ENCODE measurements at regions not wholly inside any gene's neighbourhood (a gene's known extent, or its start where the extent isn't known, plus 50 kb on each side); places are given as distances from the start of the nearest gene placed in this dataset.
"Not testable (repeated sequence)": the region's sequence is repeated elsewhere in the genome, so short reads cannot be mapped to it uniquely, and the experiment has no call there.

DNA sequence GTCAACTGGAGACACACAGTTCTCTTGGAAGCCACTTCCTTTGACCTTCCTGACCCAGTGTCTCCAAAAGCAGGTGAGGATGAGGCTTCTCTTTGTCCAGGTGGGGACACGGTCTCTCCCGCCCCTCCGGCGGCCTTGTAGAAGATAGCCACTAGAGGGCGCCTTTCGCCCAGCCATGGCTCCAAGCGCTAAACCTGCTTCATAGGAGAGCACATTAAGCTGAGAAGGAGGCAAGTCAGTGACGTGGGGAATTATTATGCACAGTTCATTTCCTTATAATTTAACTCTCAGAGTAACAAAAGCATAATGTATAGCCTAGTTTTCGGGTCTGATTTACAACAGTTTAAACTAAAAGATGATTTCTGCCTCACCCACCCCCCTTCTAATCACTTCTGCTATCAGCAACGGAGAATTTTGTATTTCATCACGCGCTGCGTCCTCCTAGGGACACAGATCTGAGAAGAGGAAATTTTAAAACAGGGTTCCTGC lies 208.7 kb downstream of the ICOS start:
- DNase-seq = peak; percentile 77

DNA sequence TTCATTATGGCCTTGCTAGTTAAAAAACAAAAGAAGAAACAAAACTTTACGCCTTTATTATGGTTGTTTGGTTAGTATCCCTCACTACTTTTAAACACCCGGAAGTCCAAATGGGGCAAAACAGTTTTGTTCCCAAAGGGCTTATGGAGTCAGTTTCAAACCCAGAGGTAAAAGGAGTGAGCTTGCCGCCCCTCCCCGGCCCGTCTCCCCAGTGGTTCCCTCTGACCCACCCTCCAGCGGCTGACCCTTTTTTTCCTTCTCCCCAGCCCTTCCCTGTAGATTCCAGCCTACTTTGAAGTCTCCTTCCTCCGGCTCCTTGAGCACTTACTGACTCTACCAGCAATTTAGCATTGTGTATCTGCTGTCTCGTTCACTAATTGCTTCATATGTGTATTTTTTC lies 209.2 kb downstream of the ICOS start:
- DNase-seq = peak; percentile 2

DNA sequence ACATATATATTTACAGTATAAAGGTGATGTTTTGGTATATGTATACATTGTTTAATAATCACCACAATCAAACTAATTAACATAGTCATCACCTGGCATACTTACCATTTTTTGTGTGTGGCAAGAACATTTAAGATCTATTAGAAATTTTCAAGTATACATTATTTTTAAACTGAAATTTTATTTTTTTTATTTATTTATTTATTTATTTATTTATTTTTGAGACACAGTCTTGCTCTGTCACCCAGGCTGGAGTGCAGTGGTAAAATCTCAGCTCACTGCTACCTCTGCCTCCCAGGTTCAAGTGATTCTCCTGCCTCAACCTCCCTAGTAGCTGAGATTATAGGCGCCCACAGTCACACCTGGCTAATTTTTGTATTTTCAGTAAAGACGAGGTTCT lies 210.5 kb downstream of the ICOS start:
- not testable (repeated sequence) for DNase-seq

DNA sequence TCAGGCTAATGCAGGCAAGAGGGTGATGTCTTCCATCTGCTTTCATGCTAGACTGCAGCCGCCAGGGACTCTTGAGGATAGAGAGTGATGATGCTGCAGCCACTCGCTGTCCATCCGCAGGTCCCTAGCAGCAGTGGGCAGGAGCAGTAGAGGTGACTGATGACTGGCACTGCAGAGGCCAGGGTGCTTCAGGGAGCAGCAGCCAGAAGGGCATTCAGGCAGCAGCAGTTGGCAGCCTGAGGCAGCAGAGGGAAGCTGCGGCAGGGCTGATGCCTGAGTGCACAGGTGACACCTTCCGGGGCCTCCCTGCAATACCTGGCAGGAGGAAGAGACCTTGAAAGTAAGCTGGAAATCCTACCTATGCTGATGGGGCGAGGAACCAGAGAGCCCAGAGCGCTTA lies 214.2 kb downstream of the ICOS start:
- no peak for DNase-seq

DNA sequence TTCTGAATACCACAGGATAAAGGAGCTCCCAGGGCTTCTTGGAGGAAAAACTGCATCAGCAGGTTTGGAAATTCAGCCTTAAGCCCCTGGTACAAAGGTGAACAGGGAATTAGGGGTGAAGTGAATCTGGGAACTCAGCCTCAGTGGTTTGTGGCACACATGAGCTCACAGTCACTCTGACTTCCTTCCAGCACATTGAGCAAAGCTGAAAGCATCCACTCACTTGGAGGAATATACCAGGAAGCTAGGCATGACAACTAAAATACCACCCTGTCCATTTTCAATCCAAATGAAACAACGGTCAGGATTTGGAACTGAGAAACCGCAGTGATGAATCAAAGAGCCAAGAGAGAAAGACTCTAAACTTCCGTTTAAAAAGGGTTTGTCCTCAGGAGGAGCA lies 216.1 kb downstream of the ICOS start:
- DNase-seq = no peak

DNA sequence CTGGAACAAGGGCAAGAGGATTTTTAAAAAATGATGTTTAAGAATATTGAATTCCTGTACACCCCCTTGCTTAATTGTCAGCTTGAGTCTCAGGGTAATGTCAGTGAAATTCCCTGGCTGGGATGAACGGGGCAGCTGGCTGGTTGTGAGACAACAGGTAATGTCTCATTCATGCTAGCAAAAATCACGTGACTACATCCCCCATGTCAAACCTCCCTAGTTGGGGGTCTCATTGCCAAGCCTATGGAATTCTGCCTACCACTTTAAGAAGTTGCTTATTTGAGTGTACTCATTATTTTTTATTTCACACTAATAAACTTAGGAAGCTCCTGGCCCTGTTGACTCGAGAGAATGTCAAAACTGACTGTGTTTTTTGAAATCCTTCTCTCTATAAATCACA lies 218.3 kb downstream of the ICOS start:
- DNase-seq = no peak

GRCh38 chr2:204156456-204156855 lies 219.9 kb downstream of the ICOS start:
- DNase-seq = no peak

GRCh38 chr2:204157684-204158083 lies 221.1 kb downstream of the ICOS start:
- no peak for DNase-seq

GRCh38 chr2:204159526-204159925 lies 223.0 kb downstream of the ICOS start:
- DNase-seq = no peak

DNA sequence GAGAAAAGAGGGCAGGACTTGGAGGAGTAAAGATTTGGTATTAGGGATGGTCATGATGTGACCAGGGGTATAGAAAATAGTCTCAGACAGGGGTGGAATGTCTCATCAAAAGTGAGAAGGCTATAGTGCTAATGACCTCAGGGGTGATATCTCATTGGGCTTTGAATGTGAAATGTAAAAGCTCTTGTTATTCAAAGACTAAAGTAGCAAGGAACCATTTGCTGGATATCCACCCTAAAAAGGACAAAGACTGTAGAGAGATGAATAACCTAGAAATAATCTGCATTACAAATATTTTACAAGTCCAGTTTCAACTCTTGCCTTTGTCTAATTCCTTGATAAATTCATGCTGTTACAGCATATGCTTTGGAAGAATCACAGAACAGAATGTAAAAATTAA lies 224.4 kb downstream of the ICOS start:
- no peak for DNase-seq

- no peak for DNase-seq
Observed at GRCh38 chr2:204161886-204162285, 225.3 kb downstream of the ICOS start.

GRCh38 chr2:204166961-204167360 lies 230.4 kb downstream of the ICOS start:
- DNase-seq = no peak

- DNase-seq = not testable (repeated sequence)
Observed at GRCh38 chr2:204167670-204168069, 231.1 kb downstream of the ICOS start.

DNA sequence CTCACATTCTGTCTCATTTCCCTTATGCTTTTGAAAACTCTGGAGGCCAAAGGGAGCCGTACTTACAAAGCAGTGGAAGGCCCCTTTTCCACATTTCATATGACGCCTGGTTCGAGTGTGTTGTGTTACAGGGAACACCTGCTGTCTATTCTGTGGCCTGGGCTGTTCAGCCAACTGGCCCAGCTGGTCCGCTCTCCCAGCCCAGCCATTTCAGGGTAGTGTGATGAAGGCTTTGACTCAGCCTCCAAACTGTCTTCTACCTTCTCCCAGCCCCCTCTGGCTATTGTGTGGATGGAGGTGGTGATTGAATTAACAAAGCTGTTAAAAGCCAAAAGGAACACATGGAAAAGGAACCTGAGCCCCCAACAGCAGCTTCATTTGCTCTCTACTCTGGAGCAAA lies 233.8 kb downstream of the ICOS start:
- peak; percentile 18 for DNase-seq

DNA sequence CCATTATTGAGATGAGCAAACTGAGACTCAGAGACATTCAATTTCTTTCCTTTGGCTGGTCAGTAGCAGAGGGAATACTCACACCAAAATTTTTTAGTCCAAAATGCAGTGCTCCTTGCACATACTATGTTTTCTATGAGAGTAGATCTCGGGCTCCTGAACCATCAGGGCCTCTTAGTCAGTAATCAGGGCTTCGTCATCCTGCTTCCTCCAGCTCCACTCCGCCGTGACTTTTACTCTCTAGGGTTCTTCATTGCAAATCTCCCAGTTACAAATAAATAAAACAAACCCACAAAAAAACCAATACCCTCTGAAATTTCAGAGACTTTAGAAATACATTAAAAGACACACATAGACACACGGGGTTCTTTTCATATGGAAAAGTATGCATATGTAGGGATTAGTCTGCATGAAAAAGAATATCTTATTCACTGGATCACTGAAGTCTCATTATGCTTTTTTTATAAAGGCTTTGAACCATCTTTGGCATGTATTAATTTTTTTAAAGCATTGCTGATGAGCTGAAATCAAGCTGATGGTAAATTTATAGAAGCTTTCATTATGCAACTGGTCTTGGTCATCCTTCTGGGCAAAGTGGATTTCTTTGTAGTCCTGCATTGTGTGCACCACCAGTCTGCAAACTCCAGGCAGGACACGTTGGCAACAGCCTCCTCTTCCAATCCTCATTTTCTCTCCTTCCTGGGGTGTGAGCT lies 235.0 kb downstream of the ICOS start:
- no peak for DNase-seq

GRCh38 chr2:204172145-204172600 lies 235.6 kb downstream of the ICOS start:
- no peak for DNase-seq

DNA sequence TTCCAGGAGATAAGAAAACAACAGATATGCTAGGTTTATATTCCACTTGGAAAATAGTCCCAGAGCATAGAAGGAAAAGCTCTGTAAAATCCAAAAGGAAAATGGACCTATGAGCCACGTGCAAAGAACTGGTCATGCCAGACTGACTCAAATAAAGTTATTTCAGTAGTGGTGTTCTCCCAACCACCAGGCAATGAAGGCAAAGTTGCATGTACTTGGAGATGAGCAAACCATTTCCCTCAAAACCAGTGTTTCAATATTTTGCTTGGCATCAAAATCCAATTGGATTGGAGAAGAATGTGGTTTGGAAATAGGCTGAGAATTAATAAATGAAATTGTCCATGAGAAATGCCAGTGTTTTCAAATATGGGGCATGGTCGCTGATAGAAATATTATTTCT lies 237.5 kb downstream of the ICOS start:
- no peak for DNase-seq

- peak; percentile 57 for DNase-seq
Observed at GRCh38 chr2:204175552-204176271, 239.1 kb downstream of the ICOS start.

GRCh38 chr2:204176306-204176705 lies 239.7 kb downstream of the ICOS start:
- DNase-seq = no peak

GRCh38 chr2:204177251-204177976 lies 240.9 kb downstream of the ICOS start:
- no peak for DNase-seq

DNA sequence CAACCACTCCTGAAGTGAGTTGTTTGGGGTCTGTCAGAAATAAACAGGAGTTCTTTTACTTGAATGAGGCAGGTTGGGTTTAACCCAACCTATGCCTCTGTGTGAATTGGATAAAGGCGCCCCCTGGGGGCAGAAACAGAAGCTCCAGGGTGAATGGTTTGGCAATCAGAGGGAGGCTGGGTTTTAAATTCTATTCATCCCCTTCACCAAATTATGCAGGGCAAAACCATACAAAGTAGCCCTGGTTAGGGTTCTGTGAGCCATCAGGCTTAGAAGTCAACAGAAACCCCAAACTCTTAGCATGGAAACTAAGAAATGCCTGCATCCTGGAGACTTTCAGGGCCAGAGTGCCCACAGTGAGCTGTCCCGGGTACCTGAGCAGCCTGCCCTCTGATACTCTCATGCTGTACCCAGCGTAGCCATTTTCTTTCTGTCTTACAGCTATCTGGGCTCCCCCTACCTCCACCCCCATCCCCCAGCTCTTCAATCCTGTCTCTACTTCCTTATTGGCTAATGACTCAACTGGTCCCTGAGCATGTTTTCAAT lies 241.5 kb downstream of the ICOS start:
- DNase-seq = peak; percentile 24

DNA sequence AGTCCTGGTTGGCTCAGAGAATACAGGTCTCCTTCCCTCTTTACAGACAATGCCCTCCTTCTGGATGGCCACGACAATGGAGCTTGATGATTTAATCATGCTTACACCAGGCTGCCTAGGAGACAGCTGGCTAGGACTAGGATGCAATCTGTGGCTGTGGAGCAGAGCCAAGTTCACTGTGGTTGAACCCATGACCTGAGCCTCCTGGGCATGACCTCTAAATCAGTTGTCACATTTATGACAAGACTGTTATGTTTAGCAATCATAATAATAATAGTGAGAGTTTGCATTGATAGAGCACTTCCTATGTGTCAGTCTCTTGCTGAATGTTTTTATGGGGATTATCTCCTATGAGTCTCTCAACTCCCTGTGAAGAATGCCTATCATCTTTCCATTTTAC lies 244.1 kb downstream of the ICOS start:
- peak; percentile 53 for DNase-seq

DNA sequence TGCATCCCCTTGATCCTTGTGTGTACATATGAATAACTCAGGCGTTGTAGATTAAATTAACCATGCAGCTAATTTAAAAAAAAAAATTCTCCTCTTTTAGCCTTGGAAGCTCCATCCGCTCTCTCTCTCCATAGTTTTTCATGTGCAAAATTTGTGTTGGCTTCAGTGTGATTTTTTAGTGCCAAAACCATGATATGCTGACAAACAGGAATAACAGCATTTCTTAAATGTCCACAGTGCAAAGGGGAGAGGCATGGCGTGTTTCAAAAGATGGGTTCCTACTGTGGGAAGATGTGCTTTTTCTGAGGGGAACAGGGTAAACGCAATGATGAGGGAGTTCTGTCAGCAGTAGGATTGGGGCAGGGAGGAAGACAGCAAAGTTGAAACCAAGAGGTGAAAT lies 247.0 kb downstream of the ICOS start:
- DNase-seq = no peak

All from NCI-H69 (cell line).